CD4-positive, alpha-beta T cell treated with Interleukin-10 for 1 hour (primary cell): ENCODE measurements at regions not wholly inside any gene's neighbourhood (a gene's known extent, or its start where the extent isn't known, plus 50 kb on each side); places are given as distances from the start of the nearest gene placed in this dataset.

ENCODE experiments used
- DNase-seq: peaks from one replicate; pipeline ENCODE4 v3.0.0-alpha.2; 2020

- no peak for DNase-seq
Observed at GRCh38 chr21:23307065-23307464, 2300.2 kb downstream of the MRPL39 start.

GRCh38 chr21:23292292-23292691 is 2294.1 kb downstream of the NCAM2 start:
- DNase-seq = no peak

GRCh38 chr21:23281917-23282316 is 2283.7 kb downstream of the NCAM2 start:
- no peak for DNase-seq

- DNase-seq = no peak
Observed at GRCh38 chr21:23249760-23250159, 2251.6 kb downstream of the NCAM2 start.

GRCh38 chr21:23247334-23247733 is 2249.1 kb downstream of the NCAM2 start:
- no peak for DNase-seq

GRCh38 chr21:23245255-23245654 is 2247.0 kb downstream of the NCAM2 start:
- DNase-seq = no peak

- DNase-seq = no peak
Observed at GRCh38 chr21:23223882-23224281, 2225.7 kb downstream of the NCAM2 start.

- DNase-seq = no peak
Observed at GRCh38 chr21:23218667-23219066, 2220.5 kb downstream of the NCAM2 start.

GRCh38 chr21:23217597-23217996 is 2219.4 kb downstream of the NCAM2 start:
- no peak for DNase-seq

- no peak for DNase-seq
Observed at GRCh38 chr21:23215261-23215660, 2217.1 kb downstream of the NCAM2 start.
